ENCODE measurements at regions not wholly inside any gene's neighbourhood (a gene's known extent, or its start where the extent isn't known, plus 50 kb on each side); places are given as distances from the start of the nearest gene placed in this dataset.
A peak's percentile ranks its signal among the peaks of the same experiment; 100 is the strongest.
"Not testable (repeated sequence)": the region's sequence is repeated elsewhere in the genome, so short reads cannot be mapped to it uniquely, and the experiment has no call there.

- DNase-seq: no peak
Observed at GRCh38 chr13:33340631-33341030, 55.1 kb upstream of the STARD13 start.

GRCh38 chr13:33341861-33342452 is 56.4 kb upstream of the STARD13 start:
- no peak for DNase-seq

GRCh38 chr13:33345842-33346241 is 60.3 kb upstream of the STARD13 start:
- DNase-seq: no peak

GRCh38 chr13:33347861-33348260 is 62.3 kb upstream of the STARD13 start:
- peak; percentile 64 for DNase-seq

GRCh38 chr13:33348366-33348765 is 62.8 kb upstream of the STARD13 start:
- DNase-seq: no peak

GRCh38 chr13:33349288-33349985 is 63.9 kb upstream of the STARD13 start:
- DNase-seq: peak; percentile 47

GRCh38 chr13:33349986-33350826 is 64.7 kb upstream of the STARD13 start:
- peak; percentile 84 for DNase-seq

GRCh38 chr13:33351319-33351718 is 65.8 kb upstream of the STARD13 start:
- no peak for DNase-seq

GRCh38 chr13:33352041-33352440 is 66.5 kb upstream of the STARD13 start:
- DNase-seq: no peak

GRCh38 chr13:33352526-33352925 is 67.0 kb upstream of the STARD13 start:
- DNase-seq: peak; percentile 79

GRCh38 chr13:33353210-33353609 is 67.7 kb upstream of the STARD13 start:
- peak; percentile 68 for DNase-seq

GRCh38 chr13:33353646-33354045 is 68.1 kb upstream of the STARD13 start:
- no peak for DNase-seq

GRCh38 chr13:33355201-33355895 is 69.8 kb upstream of the STARD13 start:
- DNase-seq: peak; percentile 39

- not testable (repeated sequence) for DNase-seq
Observed at GRCh38 chr13:33358076-33358475, 72.5 kb upstream of the STARD13 start.

GRCh38 chr13:33362986-33363727 is 77.6 kb upstream of the STARD13 start:
- no peak for DNase-seq

- no peak for DNase-seq
Observed at GRCh38 chr13:33364192-33364591, 78.6 kb upstream of the STARD13 start.

- no peak for DNase-seq
Observed at GRCh38 chr13:33366469-33367062, 81.0 kb upstream of the STARD13 start.

- no peak for DNase-seq
Observed at GRCh38 chr13:33367171-33367895, 81.8 kb upstream of the STARD13 start.

- no peak for DNase-seq
Observed at GRCh38 chr13:33367926-33368325, 82.4 kb upstream of the STARD13 start.

GRCh38 chr13:33369073-33369472 is 83.5 kb upstream of the STARD13 start:
- DNase-seq: no peak

GRCh38 chr13:33372251-33372919 is 86.8 kb upstream of the STARD13 start:
- no peak for DNase-seq
